ENCODE measurements at regions not wholly inside any gene's neighbourhood (a gene's known extent, or its start where the extent isn't known, plus 50 kb on each side); places are given as distances from the start of the nearest gene placed in this dataset.
A peak's percentile ranks its signal among the peaks of the same experiment; 100 is the strongest.

GRCh38 chr13:34263681-34264080 is 445.7 kb downstream of the RFC3 start:
- no peak overlapping the region for H3K27ac ChIP-seq
- TF ChIP-seq ZFX (IDR thresholded peaks at IDR 0.05; ENCODE audit: borderline replicate concordance) (no peak), CTCF (IDR thresholded peaks at IDR 0.05) (no peak)

- H3K27ac ChIP-seq = no peak overlapping the region
Measured at GRCh38 chr13:34265046-34265679, 447.2 kb downstream of the RFC3 start.

GRCh38 chr13:34276764-34277163 is 458.8 kb downstream of the RFC3 start:
- H3K27ac ChIP-seq = no peak overlapping the region
- TF ChIP-seq CTCF (IDR thresholded peaks at IDR 0.05) = no peak
- no peak for TF ChIP-seq ZFX (IDR thresholded peaks at IDR 0.05; ENCODE audit: borderline replicate concordance)

More at GRCh38 chr13:34265046-34265679, 447.2 kb downstream of the RFC3 start:
- TF ChIP-seq ZFX (IDR thresholded peaks at IDR 0.05; ENCODE audit: borderline replicate concordance) = no peak
- no peak for TF ChIP-seq CTCF (IDR thresholded peaks at IDR 0.05)

GRCh38 chr13:34277936-34278335 is 460.0 kb downstream of the RFC3 start:
- no peak overlapping the region for H3K27ac ChIP-seq
- TF ChIP-seq CTCF (IDR thresholded peaks at IDR 0.05) = no peak
- TF ChIP-seq ZFX (IDR thresholded peaks at IDR 0.05; ENCODE audit: borderline replicate concordance) = no peak

GRCh38 chr13:34278780-34279179 is 460.8 kb downstream of the RFC3 start:
- no peak overlapping the region for H3K27ac ChIP-seq
- TF ChIP-seq CTCF (IDR thresholded peaks at IDR 0.05) = no peak
- no peak for TF ChIP-seq ZFX (IDR thresholded peaks at IDR 0.05; ENCODE audit: borderline replicate concordance)

GRCh38 chr13:34290661-34291060 is 472.7 kb downstream of the RFC3 start:
- no peak overlapping the region for H3K27ac ChIP-seq
- TF ChIP-seq CTCF (IDR thresholded peaks at IDR 0.05) = no peak
- no peak for TF ChIP-seq ZFX (IDR thresholded peaks at IDR 0.05; ENCODE audit: borderline replicate concordance)

- 0 out of 2 replicates have a peak overlapping the region, but pooled peaks have one; percentile 27 for H3K27ac ChIP-seq
- TF ChIP-seq ZFX (IDR thresholded peaks at IDR 0.05; ENCODE audit: borderline replicate concordance) = no peak
Measured at GRCh38 chr13:34294483-34295129, 476.7 kb downstream of the RFC3 start.

All from 22Rv1 (cell line).